Loucy (cell line): ENCODE measurements at regions not wholly inside any gene's neighbourhood (a gene's known extent, or its start where the extent isn't known, plus 50 kb on each side); places are given as distances from the start of the nearest gene placed in this dataset.

ENCODE experiments used
- H2AFZ ChIP-seq: fragments of 200-600 bp; sonication (generic); 2 replicates; pipeline ENCODE4 v1.6.0; 2016; ENCODE audit warnings: antibody characterized with exemption, mild to moderate bottlenecking, low read length, moderate library complexity
- H3F3A ChIP-seq: fragments of 200-600 bp; 2 replicates; pipeline ENCODE4 v1.6.0; 2016; ENCODE audit warnings: antibody characterized with exemption, low read depth, mild to moderate bottlenecking
- H3K27me3 ChIP-seq: fragments of 200-600 bp; sonication (generic); 2 replicates; pipeline ENCODE4 v1.6.1; 2014; ENCODE audit warnings: low read length, mild to moderate bottlenecking; ENCODE audit not compliant: insufficient read depth, poor library complexity, severe bottlenecking
- H3K36me3 ChIP-seq: fragments of 200-600 bp; sonication (generic); 2 replicates; pipeline ENCODE4 v1.6.1; 2016; ENCODE audit warnings: low read length; ENCODE audit not compliant: insufficient read depth
- H3K4me1 ChIP-seq: fragments of 200-600 bp; sonication (generic); 2 replicates; pipeline ENCODE4 v1.5.1; 2014; ENCODE audit warnings: low read length, mild to moderate bottlenecking; ENCODE audit not compliant: insufficient read depth, poor library complexity, severe bottlenecking
- H3K4me2 ChIP-seq: fragments of 200-600 bp; sonication (generic); 2 replicates; pipeline ENCODE4 v1.6.0; 2014; ENCODE audit warnings: antibody characterized with exemption, low read length, low read depth, mild to moderate bottlenecking; ENCODE audit not compliant: poor library complexity, severe bottlenecking
- H3K4me3 ChIP-seq: fragments of 200-600 bp; sonication (generic); 2 replicates; pipeline ENCODE4 v1.5.1; 2014; ENCODE audit warnings: low read length, mild to moderate bottlenecking, mixed read lengths; ENCODE audit not compliant: poor library complexity, severe bottlenecking
- H3K79me2 ChIP-seq: fragments of 200-600 bp; sonication (generic); 2 replicates; pipeline ENCODE4 v1.6.1; 2014; ENCODE audit warnings: low read length; ENCODE audit not compliant: insufficient read depth
- H3K9ac ChIP-seq: fragments of 200-600 bp; sonication (generic); 2 replicates; pipeline ENCODE4 v1.6.0; 2014; ENCODE audit warnings: mild to moderate bottlenecking, low read depth, low read length, moderate library complexity; ENCODE audit not compliant: poor library complexity, severe bottlenecking
- H3K9me2 ChIP-seq: fragments of 200-600 bp; sonication (generic); replicated peaks from 2 replicates; pipeline ENCODE4 v1.6.1; 2016; ENCODE audit warnings: low read depth, low read length, mixed read lengths
- H3K9me3 ChIP-seq: fragments of 200-600 bp; sonication (generic); 2 replicates; pipeline ENCODE4 v1.6.1; 2014; ENCODE audit warnings: mild to moderate bottlenecking, antibody characterized with exemption, low read length, low read depth; ENCODE audit not compliant: insufficient read depth
- H4K20me1 ChIP-seq: fragments of 200-600 bp; sonication (generic); 2 replicates; pipeline ENCODE4 v1.6.0; 2014; ENCODE audit warnings: antibody characterized with exemption, low read length, mild to moderate bottlenecking; ENCODE audit not compliant: insufficient read depth, poor library complexity, severe bottlenecking
- CTCF ChIP-seq: fragments of 200-600 bp; sonication (generic); conservative IDR thresholded peaks from 2 replicates; pipeline ENCODE4 v1.5.1; 2014; ENCODE audit warnings: mild to moderate bottlenecking, antibody characterized with exemption, low read length
- EZH2phosphoT487 ChIP-seq: fragments of 200-600 bp; IDR thresholded peaks from 2 replicates; pipeline ENCODE4 v1.6.1; 2018; ENCODE audit warnings: antibody characterized with exemption, mild to moderate bottlenecking, moderate library complexity, borderline replicate concordance

GRCh38 chr10:124245806-124246440, 152.5 kb upstream of the CHST15 start:
- Histone ChIP-seq H3K79me2 (no peaks in the 10 kb centered on the region), H3K36me3 (no peaks in the 10 kb centered on the region), H3K9ac (no peak overlapping the region), H2AFZ (no peak overlapping the region), H3F3A (no peaks in the 10 kb centered on the region), H3K27me3 (no peaks in the 10 kb centered on the region), H3K4me3 (no peak overlapping the region), H4K20me1 (no peaks in the 10 kb centered on the region), H3K9me3 (peaks cover 3% of the 10 kb centered on the region; the same call in 1 of the 2 replicates), H3K4me1 (no peaks in the 10 kb centered on the region), H3K4me2 (no peak overlapping the region), H3K9me2 (no peaks in the 10 kb centered on the region)
- TF ChIP-seq EZH2phosphoT487 (no peak), CTCF (no peak)

GRCh38 chr10:124245191-124245590, 151.8 kb upstream of the CHST15 start:
- Histone ChIP-seq H3K4me3 (no peak overlapping the region), H3K9me2 (no peaks in the 10 kb centered on the region), H3K4me2 (no peak overlapping the region), H3K9me3 (peaks cover 3% of the 10 kb centered on the region; the same call in 1 of the 2 replicates), H4K20me1 (no peaks in the 10 kb centered on the region), H3K27me3 (no peaks in the 10 kb centered on the region), H3K79me2 (no peaks in the 10 kb centered on the region), H2AFZ (no peak overlapping the region), H3K36me3 (no peaks in the 10 kb centered on the region), H3K9ac (no peak overlapping the region), H3K4me1 (no peaks in the 10 kb centered on the region), H3F3A (no peaks in the 10 kb centered on the region)
- TF ChIP-seq EZH2phosphoT487: no peak
- TF ChIP-seq CTCF: no peak

- Histone ChIP-seq H4K20me1 (no peaks in the 10 kb centered on the region), H3K36me3 (no peaks in the 10 kb centered on the region), H3K9me3 (peaks cover 3% of the 10 kb centered on the region; the same call in 1 of the 2 replicates), H3K4me1 (no peaks in the 10 kb centered on the region), H3K9ac (no peak overlapping the region), H3K4me3 (no peak overlapping the region), H3K4me2 (no peak overlapping the region), H2AFZ (no peak overlapping the region), H3K79me2 (no peaks in the 10 kb centered on the region), H3K9me2 (no peaks in the 10 kb centered on the region), H3F3A (no peaks in the 10 kb centered on the region), H3K27me3 (no peaks in the 10 kb centered on the region)
- TF ChIP-seq EZH2phosphoT487: no peak
- TF ChIP-seq CTCF: no peak
Measured at GRCh38 chr10:124244256-124244877, 151.0 kb upstream of the CHST15 start.
